Gastroesophageal sphincter (tissue), 3 donors: ENCODE measurements at regions not wholly inside any gene's neighbourhood (a gene's known extent, or its start where the extent isn't known, plus 50 kb on each side); places are given as distances from the start of the nearest gene placed in this dataset.

Experiments
- CTCF ChIP-seq, 4 experiments: fragments of 200-600 bp in 2 of 4; fragments of 450-650 bp in 2 of 4; sonication (generic) in 1 of 4; IDR thresholded peaks; one replicate each; pipeline ENCODE4 v1.5.1; 2017 to 2019; ENCODE audit warnings: antibody characterized with exemption in 4 of 4, mild to moderate bottlenecking in 2 of 4, moderate library complexity in 2 of 4
- EP300 ChIP-seq: sonication (generic); formaldehyde crosslinking; IDR thresholded peaks from one replicate; pipeline ENCODE4 v1.6.1; 2017; ENCODE audit warnings: antibody characterized with exemption, mild to moderate bottlenecking
- POLR2A ChIP-seq, 2 donors: fragments of 450-650 bp; IDR thresholded peaks; one replicate each; pipeline ENCODE4 v1.6.1; 2017; ENCODE audit warnings: antibody characterized with exemption in 2 of 2, mild to moderate bottlenecking in 2 of 2, moderate library complexity in 1 of 2
- POLR2AphosphoS5 ChIP-seq: sonication (generic); formaldehyde crosslinking; IDR thresholded peaks from one replicate; pipeline ENCODE4 v1.6.1; 2017; ENCODE audit warnings: antibody characterized with exemption

DNA sequence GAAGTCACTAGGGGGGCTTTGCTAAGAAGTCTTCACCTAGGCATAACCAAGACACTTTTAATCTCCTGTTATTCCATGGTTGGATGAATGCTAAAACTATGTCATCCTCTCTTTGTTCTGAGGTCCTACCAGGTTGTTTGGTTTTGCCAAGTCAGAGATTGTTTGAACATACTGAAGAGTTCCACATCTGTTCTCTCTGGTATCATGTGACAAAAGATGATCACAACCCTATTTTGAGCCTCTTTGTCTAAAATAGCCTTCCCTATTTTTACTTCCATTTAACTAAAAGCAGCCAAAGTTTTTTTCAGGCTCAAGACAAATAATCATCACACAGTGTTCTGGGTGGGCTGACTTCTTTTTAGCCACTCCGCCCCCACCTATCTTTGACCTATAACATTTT, 218.4 kb upstream of the LMCD1 start:
- TF ChIP-seq CTCF (IDR thresholded peaks at IDR 0.05) (no peak), POLR2A (IDR thresholded peaks at IDR 0.05) (no peak), EP300 (no peak), POLR2AphosphoS5 (no peak)
